Glomerular visceral epithelial cell (primary cell): ENCODE measurements at regions not wholly inside any gene's neighbourhood (a gene's known extent, or its start where the extent isn't known, plus 50 kb on each side); places are given as distances from the start of the nearest gene placed in this dataset.
A peak's percentile ranks its signal among the peaks of the same experiment; 100 is the strongest.
"Not testable (repeated sequence)": the region's sequence is repeated elsewhere in the genome, so short reads cannot be mapped to it uniquely, and the experiment has no call there.

Experiments used
- DNase-seq: peaks from one replicate; pipeline ENCODE4 v3.0.0-alpha.2; 2016; ENCODE audit errors: extremely low spot score

GRCh38 chr5:117652036-117652957, 1077.7 kb upstream of the SEMA6A start:
- no peak for DNase-seq

- no peak for DNase-seq
Measured at GRCh38 chr5:117649821-117650220, 1075.2 kb upstream of the SEMA6A start.

GRCh38 chr5:117645400-117645799, 1070.8 kb upstream of the SEMA6A start:
- no peak for DNase-seq

- no peak for DNase-seq
Measured at GRCh38 chr5:117638581-117638980, 1064.0 kb upstream of the SEMA6A start.

- DNase-seq: no peak
Measured at GRCh38 chr5:117633093-117633492, 1058.5 kb upstream of the SEMA6A start.

GRCh38 chr5:117624201-117624600, 1049.6 kb upstream of the SEMA6A start:
- DNase-seq: no peak

GRCh38 chr5:117623042-117623805, 1048.6 kb upstream of the SEMA6A start:
- DNase-seq: peak; percentile 3

GRCh38 chr5:117621921-117622320, 1047.3 kb upstream of the SEMA6A start:
- no peak for DNase-seq

- DNase-seq: no peak
Measured at GRCh38 chr5:117615226-117615625, 1040.6 kb upstream of the SEMA6A start.

GRCh38 chr5:117614408-117614807, 1039.8 kb upstream of the SEMA6A start:
- no peak for DNase-seq

- no peak for DNase-seq
Measured at GRCh38 chr5:117604845-117605244, 1030.2 kb upstream of the SEMA6A start.

- DNase-seq: not testable (repeated sequence)
Measured at GRCh38 chr5:117599811-117600210, 1025.2 kb upstream of the SEMA6A start.

- no peak for DNase-seq
Measured at GRCh38 chr5:117594166-117594565, 1019.5 kb upstream of the SEMA6A start.

GRCh38 chr5:117590944-117591343, 1016.3 kb upstream of the SEMA6A start:
- peak; percentile 30 for DNase-seq

GRCh38 chr5:117588611-117589010, 1014.0 kb upstream of the SEMA6A start:
- no peak for DNase-seq

GRCh38 chr5:117587111-117587510, 1012.5 kb upstream of the SEMA6A start:
- DNase-seq: no peak

GRCh38 chr5:117568622-117569021, 994.0 kb upstream of the SEMA6A start:
- peak; percentile 2 for DNase-seq

- DNase-seq: no peak
Measured at GRCh38 chr5:117568126-117568525, 993.5 kb upstream of the SEMA6A start.

GRCh38 chr5:117562647-117563046, 988.0 kb upstream of the SEMA6A start:
- no peak for DNase-seq

- DNase-seq: no peak
Measured at GRCh38 chr5:117561531-117561930, 986.9 kb upstream of the SEMA6A start.

GRCh38 chr5:117559005-117559844, 984.6 kb upstream of the SEMA6A start:
- DNase-seq: no peak

- peak; percentile 9 for DNase-seq
Measured at GRCh38 chr5:117551236-117551635, 976.6 kb upstream of the SEMA6A start.
